ENCODE measurements at regions not wholly inside any gene's neighbourhood (a gene's known extent, or its start where the extent isn't known, plus 50 kb on each side); places are given as distances from the start of the nearest gene placed in this dataset.
"Not testable (repeated sequence)": the region's sequence is repeated elsewhere in the genome, so short reads cannot be mapped to it uniquely, and the experiment has no call there.

- DNase-seq (ENCODE audit: low spot score), result no peak
These were observed 105.5 kb downstream of the KPNA2 start for GRCh38 chr17:68141050-68141449.

- DNase-seq (ENCODE audit: low spot score), result no peak
These were observed 105.2 kb upstream of the AMZ2 start for GRCh38 chr17:68142595-68142994.

GRCh38 chr17:68143425-68143824 is 104.4 kb upstream of the AMZ2 start:
- DNase-seq (ENCODE audit: low spot score), result no peak

- no peak for DNase-seq (ENCODE audit: low spot score)
These were observed 102.8 kb upstream of the AMZ2 start for GRCh38 chr17:68145088-68145487.

GRCh38 chr17:68148936-68149335 is 98.9 kb upstream of the AMZ2 start:
- no peak for DNase-seq (ENCODE audit: low spot score)

GRCh38 chr17:68152161-68152571 is 95.7 kb upstream of the AMZ2 start:
- DNase-seq (ENCODE audit: low spot score), result no peak

GRCh38 chr17:68155692-68156091 is 92.2 kb upstream of the AMZ2 start:
- DNase-seq (ENCODE audit: low spot score), result no peak

GRCh38 chr17:68161644-68162428 is 86.0 kb upstream of the AMZ2 start:
- no peak for DNase-seq (ENCODE audit: low spot score)

GRCh38 chr17:68168273-68169164 is 79.3 kb upstream of the AMZ2 start:
- DNase-seq (ENCODE audit: low spot score), result not testable (repeated sequence)

GRCh38 chr17:68169165-68169821 is 78.5 kb upstream of the AMZ2 start:
- DNase-seq (ENCODE audit: low spot score), result not testable (repeated sequence)

GRCh38 chr17:68169840-68170239 is 78.0 kb upstream of the AMZ2 start:
- no peak for DNase-seq (ENCODE audit: low spot score)

- no peak for DNase-seq (ENCODE audit: low spot score)
These were observed 77.6 kb upstream of the AMZ2 start for GRCh38 chr17:68170246-68170645.

- DNase-seq (ENCODE audit: low spot score), result peak; percentile 63
These were observed 75.3 kb upstream of the AMZ2 start for GRCh38 chr17:68172461-68172954.

- DNase-seq (ENCODE audit: low spot score), result no peak
These were observed 72.4 kb upstream of the AMZ2 start for GRCh38 chr17:68175416-68175815.

GRCh38 chr17:68175905-68176304 is 71.9 kb upstream of the AMZ2 start:
- DNase-seq (ENCODE audit: low spot score), result no peak

- no peak for DNase-seq (ENCODE audit: low spot score)
These were observed 71.1 kb upstream of the AMZ2 start for GRCh38 chr17:68176718-68177117.

- DNase-seq (ENCODE audit: low spot score), result no peak
These were observed 69.0 kb upstream of the AMZ2 start for GRCh38 chr17:68178831-68179230.

- DNase-seq (ENCODE audit: low spot score), result no peak
These were observed 68.5 kb upstream of the AMZ2 start for GRCh38 chr17:68179236-68179925.

- no peak for DNase-seq (ENCODE audit: low spot score)
These were observed 67.9 kb upstream of the AMZ2 start for GRCh38 chr17:68179926-68180285.

- no peak for DNase-seq (ENCODE audit: low spot score)
These were observed 65.9 kb upstream of the AMZ2 start for GRCh38 chr17:68182011-68182306.

- no peak for DNase-seq (ENCODE audit: low spot score)
These were observed 64.8 kb upstream of the AMZ2 start for GRCh38 chr17:68182940-68183551.

GRCh38 chr17:68184141-68184571 is 63.7 kb upstream of the AMZ2 start:
- DNase-seq (ENCODE audit: low spot score), result no peak

Measured in hematopoietic multipotent progenitor cell treated with erythropoietin and hydrocortisone succinate and interleukin-3 and kit ligand, for 15 days (in vitro differentiated cells).